Natural killer cell treated with Interleukin-12 subunit alpha and Interleukin-12 subunit beta and Interleukin-15 and Interleukin-18, amount 100 ng/mL, for 72 hours (primary cell): ENCODE measurements at regions not wholly inside any gene's neighbourhood (a gene's known extent, or its start where the extent isn't known, plus 50 kb on each side); places are given as distances from the start of the nearest gene placed in this dataset.

Experiments
- ATAC-seq, 2 donors: fragments of 150-1000 bp; cut with Tn5 transposase in 1 of 2; sonication (Bioruptor Pico), chemical (Tn5 transposase) in 1 of 2; 2 replicates each; pipeline ENCODE4 v1.10.0; 2021
- DNase-seq: peaks from one replicate; pipeline ENCODE4 v3.0.0; 2022; ENCODE audit warnings: low spot score
- H3K27ac Mint-ChIP-seq, 2 donors: 1 replicate in 1 of 2; 2 replicates in 1 of 2; pipeline ENCODE4 v1.8.0; 2022; ENCODE audit warnings: mixed read lengths in 2 of 2, mild to moderate bottlenecking in 1 of 2, moderate library complexity in 1 of 2
- H3K27me3 Mint-ChIP-seq, 2 donors: 1 replicate in 1 of 2; 2 replicates in 1 of 2; pipeline ENCODE4 v1.8.0; 2022; ENCODE audit warnings: mixed read lengths in 2 of 2
- H3K36me3 Mint-ChIP-seq: one replicate; pipeline ENCODE4 v1.8.0; 2022; ENCODE audit warnings: mixed read lengths
- H3K4me1 Mint-ChIP-seq, 2 donors: 1 replicate in 1 of 2; 2 replicates in 1 of 2; pipeline ENCODE4 v1.8.0; 2022; ENCODE audit warnings: low read depth in 2 of 2, mixed read lengths in 2 of 2, mild to moderate bottlenecking in 1 of 2
- H3K4me3 Mint-ChIP-seq: one replicate; pipeline ENCODE4 v1.8.0; 2022; ENCODE audit warnings: mixed read lengths
- H3K9me3 Mint-ChIP-seq: 2 replicates; pipeline ENCODE4 v1.8.0; 2022; ENCODE audit warnings: mixed read lengths

GRCh38 chr1:220992705-220993052 lies 113.4 kb downstream of the HLX start:
- Mint-ChIP-seq H3K27ac (no peak overlapping the region), H3K36me3 (no peaks in the 10 kb centered on the region), H3K4me1 (no peaks in the 10 kb centered on the region), H3K4me3 (no peak overlapping the region), H3K27me3 (no peaks in the 10 kb centered on the region), H3K9me3 (peaks cover 3% of the 10 kb centered on the region)
- no peak for ATAC-seq
- no peak for DNase-seq

- Mint-ChIP-seq H3K27me3 (no peaks in the 10 kb centered on the region), H3K4me1 (no peaks in the 10 kb centered on the region), H3K36me3 (no peaks in the 10 kb centered on the region), H3K9me3 (no peaks in the 10 kb centered on the region), H3K4me3 (no peak overlapping the region), H3K27ac (no peak overlapping the region)
- DNase-seq, result no peak
- ATAC-seq, result no peak
Measured at GRCh38 chr1:220994671-220995070, 115.4 kb downstream of the HLX start.

- no peaks in the 10 kb centered on the region for H3K9me3 Mint-ChIP-seq
- no peaks in the 10 kb centered on the region for H3K27me3 Mint-ChIP-seq
- H3K36me3 Mint-ChIP-seq, result no peaks in the 10 kb centered on the region
Measured at GRCh38 chr1:220997791-220998190, 118.5 kb downstream of the HLX start.

GRCh38 chr1:220999872-221000863 lies 120.9 kb downstream of the HLX start:
- DNase-seq (no peak), ATAC-seq (peak in 1 of 2 donors; percentile 27)
- Mint-ChIP-seq H3K9me3 (peaks cover 2% of the 10 kb centered on the region), H3K4me1 (no peaks in the 10 kb centered on the region), H3K4me3 (no peak overlapping the region), H3K36me3 (no peaks in the 10 kb centered on the region), H3K27me3 (no peaks in the 10 kb centered on the region), H3K27ac (no peak overlapping the region)

More at GRCh38 chr1:220997791-220998190, 118.5 kb downstream of the HLX start:
- H3K4me3 Mint-ChIP-seq, result no peak overlapping the region
- DNase-seq, result no peak
- no peak for ATAC-seq
- H3K27ac Mint-ChIP-seq, result no peak overlapping the region
- no peaks in the 10 kb centered on the region for H3K4me1 Mint-ChIP-seq

- Mint-ChIP-seq H3K36me3 (no peaks in the 10 kb centered on the region), H3K4me3 (no peak overlapping the region), H3K4me1 (no peaks in the 10 kb centered on the region), H3K9me3 (peaks cover 2% of the 10 kb centered on the region), H3K27me3 (no peaks in the 10 kb centered on the region), H3K27ac (no peak overlapping the region)
- no peak for ATAC-seq
- DNase-seq, result no peak
Measured at GRCh38 chr1:221001167-221001566, 121.9 kb downstream of the HLX start.

- no peak overlapping the region for H3K4me3 Mint-ChIP-seq
- H3K4me1 Mint-ChIP-seq, result no peaks in the 10 kb centered on the region
- no peaks in the 10 kb centered on the region for H3K36me3 Mint-ChIP-seq
- peaks cover 2% of the 10 kb centered on the region for H3K9me3 Mint-ChIP-seq
- DNase-seq (no peak), ATAC-seq (no peak)
- no peak overlapping the region for H3K27ac Mint-ChIP-seq
- no peaks in the 10 kb centered on the region for H3K27me3 Mint-ChIP-seq
Measured at GRCh38 chr1:221002601-221003000, 123.4 kb downstream of the HLX start.

- ATAC-seq, result no peak
- H3K36me3 Mint-ChIP-seq, result no peaks in the 10 kb centered on the region
- H3K27ac Mint-ChIP-seq, result no peak overlapping the region
- no peak for DNase-seq
- H3K27me3 Mint-ChIP-seq, result peaks cover 2 to 17% of the 10 kb centered on the region in 2 donors
- H3K4me1 Mint-ChIP-seq, result no peaks in the 10 kb centered on the region
- no peak overlapping the region for H3K4me3 Mint-ChIP-seq
- H3K9me3 Mint-ChIP-seq, result no peaks in the 10 kb centered on the region
Measured at GRCh38 chr1:221011145-221011544, 131.9 kb downstream of the HLX start.

GRCh38 chr1:221012120-221012519 lies 132.9 kb downstream of the HLX start:
- H3K27me3 Mint-ChIP-seq, result peaks cover 2 to 17% of the 10 kb centered on the region in 2 donors
- H3K9me3 Mint-ChIP-seq, result no peaks in the 10 kb centered on the region
- ATAC-seq (no peak), DNase-seq (no peak)
- no peak overlapping the region for H3K27ac Mint-ChIP-seq
- no peaks in the 10 kb centered on the region for H3K4me1 Mint-ChIP-seq
- no peaks in the 10 kb centered on the region for H3K36me3 Mint-ChIP-seq
- H3K4me3 Mint-ChIP-seq, result no peak overlapping the region

- Mint-ChIP-seq H3K27me3 (peaks cover 2 to 17% of the 10 kb centered on the region in 2 donors), H3K36me3 (no peaks in the 10 kb centered on the region), H3K4me3 (no peak overlapping the region), H3K4me1 (no peaks in the 10 kb centered on the region), H3K27ac (no peak overlapping the region), H3K9me3 (no peaks in the 10 kb centered on the region)
- ATAC-seq (no peak), DNase-seq (no peak)
Measured at GRCh38 chr1:221013691-221014660, 134.7 kb downstream of the HLX start.

GRCh38 chr1:221015159-221015790 lies 136.0 kb downstream of the HLX start:
- H3K4me1 Mint-ChIP-seq, result no peaks in the 10 kb centered on the region
- no peak for ATAC-seq

GRCh38 chr1:221016751-221017150 lies 137.5 kb downstream of the HLX start:
- Mint-ChIP-seq H3K27ac (no peak overlapping the region), H3K9me3 (no peaks in the 10 kb centered on the region), H3K36me3 (no peaks in the 10 kb centered on the region), H3K27me3 (peaks cover 0 to 17% of the 10 kb centered on the region in 2 donors), H3K4me3 (no peak overlapping the region), H3K4me1 (no peaks in the 10 kb centered on the region)
- DNase-seq (no peak), ATAC-seq (no peak)

More at GRCh38 chr1:221015159-221015790, 136.0 kb downstream of the HLX start:
- Mint-ChIP-seq H3K4me3 (no peak overlapping the region), H3K9me3 (no peaks in the 10 kb centered on the region), H3K36me3 (no peaks in the 10 kb centered on the region), H3K27me3 (peaks cover 0 to 17% of the 10 kb centered on the region in 2 donors), H3K27ac (no peak overlapping the region)
- DNase-seq, result no peak

GRCh38 chr1:221018414-221018813 lies 139.2 kb downstream of the HLX start:
- H3K9me3 Mint-ChIP-seq, result no peaks in the 10 kb centered on the region
- DNase-seq (no peak), ATAC-seq (no peak)
- H3K4me3 Mint-ChIP-seq, result no peak overlapping the region
- no peaks in the 10 kb centered on the region for H3K4me1 Mint-ChIP-seq
- H3K27ac Mint-ChIP-seq, result no peak overlapping the region
- H3K27me3 Mint-ChIP-seq, result peaks cover 0 to 14% of the 10 kb centered on the region in 2 donors
- H3K36me3 Mint-ChIP-seq, result no peaks in the 10 kb centered on the region

- H3K4me1 Mint-ChIP-seq, result no peaks in the 10 kb centered on the region
- H3K27ac Mint-ChIP-seq, result no peak overlapping the region
- ATAC-seq, result no peak
- no peak overlapping the region for H3K4me3 Mint-ChIP-seq
- DNase-seq, result no peak
- peaks cover 2% of the 10 kb centered on the region for H3K9me3 Mint-ChIP-seq
- no peaks in the 10 kb centered on the region for H3K36me3 Mint-ChIP-seq
- no peaks in the 10 kb centered on the region for H3K27me3 Mint-ChIP-seq
Measured at GRCh38 chr1:221022331-221022730, 143.1 kb downstream of the HLX start.
